T47D (cell line): ENCODE measurements at regions not wholly inside any gene's neighbourhood (a gene's known extent, or its start where the extent isn't known, plus 50 kb on each side); places are given as distances from the start of the nearest gene placed in this dataset.

Source experiments
- DNase-seq, 2 experiments: peaks; one replicate each; pipeline versions ENCODE4 v3.0.0 to v3.0.0-alpha.2; 2011 to 2012; ENCODE audit warnings: low read depth in 1 of 2, low spot score in 1 of 2
- JUND ChIP-seq: IDR thresholded peaks from 2 replicates; pipeline ENCODE4 v1.6.1; 2012; ENCODE audit warnings: low read depth
- in situ Hi-C: cut with HindIII; loops from 2 replicates; pipeline ENCODE4 v1.10.0; 2016; ENCODE audit warnings: low sequenced_read_pairs, low pct_unique_long_range_greater_than_20kb

DNA sequence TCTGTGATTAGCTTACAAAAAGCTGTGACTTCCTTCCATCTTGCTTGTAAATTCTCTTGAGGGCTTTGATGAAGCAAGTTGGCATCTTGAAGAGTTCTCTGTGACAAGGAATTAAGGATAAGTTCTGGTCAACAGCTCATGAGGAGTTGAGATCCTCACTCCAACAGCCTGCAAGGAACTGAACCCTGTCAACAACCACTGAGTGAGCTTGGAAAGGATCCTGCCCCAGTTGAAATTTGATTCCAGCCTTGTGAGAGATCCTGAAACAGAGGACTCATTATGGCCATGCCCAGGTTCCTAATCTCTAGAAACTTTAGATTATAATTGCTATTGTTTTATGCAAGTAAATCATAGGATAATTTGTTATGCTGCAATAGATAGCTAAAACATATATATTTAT lies 133.7 kb downstream of the PTCHD4 start:
- no peak for DNase-seq
- TF ChIP-seq JUND, result no peak
- in situ Hi-C loops, result no loop called here

- DNase-seq, result no peak
- in situ Hi-C loops, result no loop called here
- TF ChIP-seq JUND, result no peak
Measured at GRCh38 chr6:47974106-47974505, 136.9 kb downstream of the PTCHD4 start.

GRCh38 chr6:47970826-47971225 lies 140.2 kb downstream of the PTCHD4 start:
- DNase-seq, result no peak
- TF ChIP-seq JUND, result no peak
- in situ Hi-C loops, result no loop called here

DNA sequence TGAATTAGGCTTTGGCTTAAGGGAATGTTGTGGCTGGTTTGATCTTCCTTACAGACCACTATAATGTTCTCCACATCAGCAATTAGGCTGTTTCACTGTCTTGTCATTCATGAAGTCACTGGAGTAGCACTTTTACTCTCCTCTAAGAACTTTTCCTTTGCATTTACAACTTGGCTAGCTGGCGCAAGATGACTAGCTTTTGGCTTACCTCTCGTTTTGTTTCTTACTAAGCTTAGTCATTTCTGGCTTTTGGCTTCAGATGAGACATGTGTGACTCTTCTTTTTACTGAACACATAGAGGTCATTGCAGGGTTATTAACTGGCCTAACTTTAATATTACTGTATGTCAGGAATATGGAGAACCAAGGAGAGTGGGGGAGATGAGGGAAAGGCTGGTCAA lies 143.2 kb downstream of the PTCHD4 start:
- in situ Hi-C loops, result no loop called here
- TF ChIP-seq JUND, result no peak

GRCh38 chr6:47964969-47965368 lies 146.0 kb downstream of the PTCHD4 start:
- TF ChIP-seq JUND, result no peak
- in situ Hi-C loops, result no loop called here
- DNase-seq, result no peak

More for the DNA sequence above, 143.2 kb downstream of the PTCHD4 start:
- no peak for DNase-seq

DNA sequence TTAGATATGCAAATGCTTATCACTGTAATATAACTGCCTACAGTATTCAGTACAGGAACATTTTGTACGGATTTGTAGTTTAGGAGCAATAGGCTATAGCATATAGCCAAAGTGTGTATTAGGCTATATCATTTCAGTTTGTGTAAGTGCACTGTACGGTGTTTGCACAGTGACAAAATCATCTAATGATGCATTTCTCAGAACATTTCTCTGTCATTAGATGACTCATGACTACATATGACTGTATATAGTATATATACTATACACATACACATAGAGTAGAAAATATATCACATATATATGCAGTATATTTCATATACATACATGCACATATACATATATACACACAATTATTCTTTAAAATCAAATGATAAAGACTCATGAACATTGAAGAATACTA lies 158.4 kb downstream of the PTCHD4 start:
- in situ Hi-C loops, result no loop called here
- TF ChIP-seq JUND, result no peak
- no peak for DNase-seq

DNA sequence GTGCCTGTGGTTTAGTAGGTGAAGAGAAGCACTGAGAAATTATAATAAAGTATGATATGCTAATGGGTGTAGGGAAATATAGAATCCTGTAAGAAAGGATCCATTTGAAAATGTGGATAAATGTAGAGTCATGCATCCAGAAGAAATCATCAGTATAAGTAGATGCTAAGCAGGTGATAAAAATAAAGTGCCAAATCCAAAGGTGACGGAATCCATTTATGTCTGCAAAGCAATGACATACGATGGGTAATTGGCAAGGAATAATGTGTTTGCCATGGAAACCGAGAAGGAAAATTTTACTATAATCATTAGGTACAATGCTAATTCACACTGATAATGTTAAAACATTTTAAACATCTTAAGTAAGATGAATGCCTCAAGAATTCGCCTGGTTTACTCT lies 163.0 kb downstream of the OPN5 start:
- in situ Hi-C loops, result no loop called here
- DNase-seq, result no peak
- no peak for TF ChIP-seq JUND

- DNase-seq, result no peak
- in situ Hi-C loops, result no loop called here
- no peak for TF ChIP-seq JUND
Measured at GRCh38 chr6:47938405-47938804, 156.6 kb downstream of the OPN5 start.

- in situ Hi-C loops, result no loop called here
- TF ChIP-seq JUND, result no peak
- DNase-seq, result no peak
Measured at GRCh38 chr6:47936820-47937219, 155.0 kb downstream of the OPN5 start.

- in situ Hi-C loops, result no loop called here
- DNase-seq, result no peak
- TF ChIP-seq JUND, result no peak
Measured at GRCh38 chr6:47934023-47934422, 152.2 kb downstream of the OPN5 start.

DNA sequence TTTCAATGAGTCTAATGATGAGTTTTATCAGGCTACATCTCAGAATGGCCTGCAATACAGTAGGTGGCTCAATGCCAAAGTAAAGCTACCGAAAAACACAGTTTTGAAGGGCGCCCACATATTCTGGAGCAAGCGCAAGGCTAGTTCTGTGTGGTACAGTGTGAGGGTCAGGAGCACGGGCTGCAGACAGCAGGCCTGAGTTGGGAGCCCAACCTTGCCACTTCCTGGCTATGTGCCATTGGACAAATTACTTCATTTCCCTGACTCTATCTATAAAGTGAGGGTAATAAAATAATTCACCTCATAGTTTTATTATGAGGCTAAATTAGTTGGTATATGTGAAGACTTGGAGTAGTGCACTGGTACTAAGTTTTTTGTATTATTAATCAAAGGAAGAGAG lies 150.7 kb downstream of the OPN5 start:
- DNase-seq, result no peak

GRCh38 chr6:47924001-47924400 lies 142.2 kb downstream of the OPN5 start:
- no peak for DNase-seq
- in situ Hi-C loops, result no loop called here
- no peak for TF ChIP-seq JUND

More for the DNA sequence above, 150.7 kb downstream of the OPN5 start:
- no peak for TF ChIP-seq JUND
- in situ Hi-C loops, result no loop called here

GRCh38 chr6:47922391-47922790 lies 140.6 kb downstream of the OPN5 start:
- no peak for TF ChIP-seq JUND
- DNase-seq, result no peak
- in situ Hi-C loops, result no loop called here

- in situ Hi-C loops, result no loop called here
- no peak for DNase-seq
- no peak for TF ChIP-seq JUND
Measured at GRCh38 chr6:47919875-47920274, 138.0 kb downstream of the OPN5 start.
